HPDE6-E6E7 (cell line): ENCODE measurements at regions not wholly inside any gene's neighbourhood (a gene's known extent, or its start where the extent isn't known, plus 50 kb on each side); places are given as distances from the start of the nearest gene placed in this dataset.

Experiments used
- DNase-seq: peaks from one replicate; pipeline ENCODE4 v3.0.0; 2011; ENCODE audit warnings: missing footprints; ENCODE audit errors: extremely low spot score

- no peak for DNase-seq
Measured at GRCh38 chr2:46831051-46831868, 84.3 kb downstream of the MCFD2 start.

- no peak for DNase-seq
Measured at GRCh38 chr2:46829231-46829995, 86.2 kb downstream of the MCFD2 start.

- no peak for DNase-seq
Measured at GRCh38 chr2:46828491-46829230, 86.9 kb downstream of the MCFD2 start.

GRCh38 chr2:46828135-46828438, 87.5 kb downstream of the MCFD2 start:
- no peak for DNase-seq

- DNase-seq: no peak
Measured at GRCh38 chr2:46827274-46828134, 88.1 kb downstream of the MCFD2 start.

GRCh38 chr2:46826569-46827245, 88.9 kb downstream of the MCFD2 start:
- no peak for DNase-seq

GRCh38 chr2:46825939-46826568, 89.6 kb downstream of the MCFD2 start:
- no peak for DNase-seq

GRCh38 chr2:46825231-46825938, 90.2 kb downstream of the MCFD2 start:
- DNase-seq: no peak

GRCh38 chr2:46824611-46825010, 91.0 kb downstream of the MCFD2 start:
- DNase-seq: no peak

- DNase-seq: no peak
Measured at GRCh38 chr2:46821600-46821999, 94.0 kb downstream of the MCFD2 start.

- no peak for DNase-seq
Measured at GRCh38 chr2:46818819-46819218, 96.8 kb downstream of the MCFD2 start.

- no peak for DNase-seq
Measured at GRCh38 chr2:46818141-46818621, 97.4 kb downstream of the MCFD2 start.

GRCh38 chr2:46816846-46817726, 98.5 kb downstream of the MCFD2 start:
- no peak for DNase-seq

GRCh38 chr2:46816151-46816845, 99.3 kb downstream of the MCFD2 start:
- no peak for DNase-seq

GRCh38 chr2:46815121-46815802, 100.3 kb downstream of the MCFD2 start:
- no peak for DNase-seq

- DNase-seq: no peak
Measured at GRCh38 chr2:46814160-46814961, 101.2 kb downstream of the MCFD2 start.

GRCh38 chr2:46813680-46814079, 101.9 kb downstream of the MCFD2 start:
- DNase-seq: no peak
